ENCODE measurements at regions not wholly inside any gene's neighbourhood (a gene's known extent, or its start where the extent isn't known, plus 50 kb on each side); places are given as distances from the start of the nearest gene placed in this dataset.

- DNase-seq (ENCODE audit: low spot score) = no peak
Observed at GRCh38 chrX:149274516-149275105, 230.5 kb downstream of the IDS start.

GRCh38 chrX:149272690-149273463 lies 232.2 kb downstream of the IDS start:
- DNase-seq (ENCODE audit: low spot score) = no peak

- no peak for DNase-seq (ENCODE audit: low spot score)
Observed at GRCh38 chrX:149267878-149268813, 237.0 kb downstream of the IDS start.

- no peak for DNase-seq (ENCODE audit: low spot score)
Observed at GRCh38 chrX:149262086-149262485, 243.0 kb downstream of the IDS start.

- no peak for DNase-seq (ENCODE audit: low spot score)
Observed at GRCh38 chrX:149259241-149259640, 245.9 kb downstream of the IDS start.

GRCh38 chrX:149255860-149256259 lies 249.2 kb downstream of the IDS start:
- DNase-seq (ENCODE audit: low spot score) = no peak

GRCh38 chrX:149248073-149248625 lies 257.0 kb downstream of the IDS start:
- DNase-seq (ENCODE audit: low spot score) = no peak

GRCh38 chrX:149230689-149231088 lies 274.4 kb downstream of the IDS start:
- DNase-seq (ENCODE audit: low spot score) = no peak

- no peak for DNase-seq (ENCODE audit: low spot score)
Observed at GRCh38 chrX:149223854-149224253, 281.3 kb downstream of the IDS start.

- DNase-seq (ENCODE audit: low spot score) = no peak
Observed at GRCh38 chrX:149222040-149222439, 283.1 kb downstream of the IDS start.

- no peak for DNase-seq (ENCODE audit: low spot score)
Observed at GRCh38 chrX:149221230-149221629, 283.9 kb downstream of the IDS start.

GRCh38 chrX:149213264-149213663 lies 291.8 kb downstream of the IDS start:
- no peak for DNase-seq (ENCODE audit: low spot score)

GRCh38 chrX:149208307-149208706 lies 296.8 kb downstream of the IDS start:
- DNase-seq (ENCODE audit: low spot score) = no peak

GRCh38 chrX:149207518-149207917 lies 297.6 kb downstream of the IDS start:
- DNase-seq (ENCODE audit: low spot score) = no peak

- no peak for DNase-seq (ENCODE audit: low spot score)
Observed at GRCh38 chrX:149205937-149206336, 299.2 kb downstream of the IDS start.

GRCh38 chrX:149205081-149205480 lies 300.0 kb downstream of the IDS start:
- no peak for DNase-seq (ENCODE audit: low spot score)

- no peak for DNase-seq (ENCODE audit: low spot score)
Observed at GRCh38 chrX:149199734-149200133, 305.4 kb downstream of the IDS start.

- DNase-seq (ENCODE audit: low spot score) = no peak
Observed at GRCh38 chrX:149198980-149199732, 305.9 kb downstream of the IDS start.

- no peak for DNase-seq (ENCODE audit: low spot score)
Observed at GRCh38 chrX:149185087-149185486, 320.0 kb downstream of the IDS start.

GRCh38 chrX:149161435-149162088 lies 343.5 kb downstream of the IDS start:
- DNase-seq (ENCODE audit: low spot score) = no peak

- DNase-seq (ENCODE audit: low spot score) = no peak
Observed at GRCh38 chrX:149157976-149158375, 347.1 kb downstream of the IDS start.

Measured in globus pallidus (tissue), 1 donor.